IMR-90 (cell line): ENCODE measurements at regions not wholly inside any gene's neighbourhood (a gene's known extent, or its start where the extent isn't known, plus 50 kb on each side); places are given as distances from the start of the nearest gene placed in this dataset.

ENCODE experiments used
- ATAC-seq: fragments of 200-7000 bp; cut with Tn5 transposase; 2 replicates; pipeline ENCODE4 v1.9.1; 2020; ENCODE audit warnings: low read depth, mild to moderate bottlenecking, moderate library complexity
- BruUV-seq: library from RNA; stranded (reverse); fragments of 400-500 nt; replicated peaks from 2 replicates; lab custom pipeline; 2021; lab: Mats Ljungman, UMichigan
- CTCF ChIA-PET: fragments of 300-600 bp; formaldehyde crosslinking; extraction: SDS; loops from one replicate; lab custom pipeline; 2021; ENCODE audit warnings: antibody characterized with exemption; lab: Yijun Ruan, JAX
- POLR2A ChIA-PET: fragments of 300-600 bp; sonication (Branson Sonifier 250); formaldehyde crosslinking; loops from one replicate; lab custom pipeline; 2022; ENCODE audit warnings: antibody characterized with exemption; ENCODE audit not compliant: unreplicated experiment; lab: Charles Lee
- DNase-seq: peaks from one replicate; pipeline ENCODE4 v3.0.0; 2013
- H2AFZ ChIP-seq: replicated peaks from 2 replicates; pipeline ENCODE3; 2013; ENCODE audit warnings: low read length, mild to moderate bottlenecking; ENCODE audit not compliant: poor library complexity
- H2AK5ac ChIP-seq: 2 replicates; pipeline ENCODE4 v1.6.1; 2013; ENCODE audit warnings: low read depth, low read length, inconsistent platforms
- H2AK9ac ChIP-seq: replicated peaks from 2 replicates; pipeline ENCODE3; 2013; ENCODE audit warnings: mild to moderate bottlenecking, low read depth, low read length, moderate library complexity; ENCODE audit not compliant: poor library complexity
- H2BK120ac ChIP-seq: 2 replicates; pipeline ENCODE4 v1.6.1; 2013; ENCODE audit warnings: low read depth, low read length, inconsistent platforms
- H2BK15ac ChIP-seq: 3 replicates; pipeline ENCODE4 v1.6.1; 2013; ENCODE audit warnings: low read depth, low read length, inconsistent platforms
- H2BK20ac ChIP-seq: 2 replicates; pipeline ENCODE4 v1.6.1; 2013; ENCODE audit warnings: low read depth, mild to moderate bottlenecking, inconsistent platforms, low read length, moderate library complexity
- H2BK5ac ChIP-seq: 2 replicates; pipeline ENCODE4 v1.6.1; 2013; ENCODE audit warnings: mild to moderate bottlenecking, low read depth, low read length, inconsistent platforms; ENCODE audit not compliant: poor library complexity, severe bottlenecking
- H3K14ac ChIP-seq: replicated peaks from 2 replicates; pipeline ENCODE4 v1.6.1; 2013; ENCODE audit warnings: low read depth, low read length, inconsistent platforms
- H3K18ac ChIP-seq: 2 replicates; pipeline ENCODE4 v1.6.1; 2013; ENCODE audit warnings: low read depth, low read length, control low read depth
- H3K23ac ChIP-seq: 2 replicates; pipeline ENCODE4 v1.6.1; 2013; ENCODE audit warnings: low read depth, low read length, inconsistent platforms
- H3K27ac ChIP-seq: 2 replicates; pipeline ENCODE4 v1.5.1; 2013; ENCODE audit warnings: mild to moderate bottlenecking, control low read depth, low read length; ENCODE audit not compliant: insufficient read depth
- H3K27me3 ChIP-seq: 2 replicates; pipeline ENCODE4 v1.6.1; 2013; ENCODE audit warnings: low read length; ENCODE audit not compliant: control insufficient read depth, insufficient read depth
- H3K36me3 ChIP-seq: 2 replicates; pipeline ENCODE4 v1.6.1; 2013; ENCODE audit warnings: low read length, mixed read lengths; ENCODE audit not compliant: control insufficient read depth, insufficient read depth
- H3K4ac ChIP-seq: 2 replicates; pipeline ENCODE4 v1.6.1; 2013; ENCODE audit warnings: low read depth, low read length, inconsistent platforms
- H3K4me1 ChIP-seq: 2 replicates; pipeline ENCODE4 v1.6.1; 2013; ENCODE audit warnings: low read length, mixed read lengths; ENCODE audit not compliant: control insufficient read depth, insufficient read depth
- H3K4me2 ChIP-seq: 2 replicates; pipeline ENCODE4 v1.6.1; 2013; ENCODE audit warnings: low read depth, mild to moderate bottlenecking, control low read depth, low read length, moderate library complexity
- H3K4me3 ChIP-seq: 2 replicates; pipeline ENCODE4 v1.5.1; 2013; ENCODE audit warnings: low read depth, mild to moderate bottlenecking, control low read depth, low read length, moderate library complexity; ENCODE audit not compliant: insufficient read depth
- H3K56ac ChIP-seq: 2 replicates; pipeline ENCODE4 v1.6.1; 2013; ENCODE audit warnings: low read length, inconsistent platforms; ENCODE audit not compliant: insufficient read depth; ENCODE audit errors: extremely low read depth
- H3K79me1 ChIP-seq, 2 experiments: 2 replicates each; pipeline ENCODE4 v1.6.1; 2013; ENCODE audit warnings: low read length in 2 of 2, inconsistent platforms in 1 of 2, low read depth in 1 of 2
- H3K9ac ChIP-seq: 2 replicates; pipeline ENCODE4 v1.6.1; 2013; ENCODE audit warnings: low read depth, low read length, control low read depth
- H3K9me1 ChIP-seq: 2 replicates; pipeline ENCODE4 v1.6.1; 2013; ENCODE audit warnings: low read length, inconsistent platforms; ENCODE audit not compliant: insufficient read depth
- H3K9me3 ChIP-seq: 2 replicates; pipeline ENCODE4 v1.6.1; 2013; ENCODE audit warnings: low read length; ENCODE audit not compliant: control insufficient read depth, insufficient read depth
- H4K20me1 ChIP-seq: 2 replicates; pipeline ENCODE4 v1.6.1; 2013; ENCODE audit warnings: low read length, inconsistent platforms; ENCODE audit not compliant: insufficient read depth
- H4K5ac ChIP-seq: 2 replicates; pipeline ENCODE4 v1.6.1; 2013; ENCODE audit warnings: mild to moderate bottlenecking, low read depth, low read length, control low read depth
- H4K8ac ChIP-seq, 2 experiments: 2 replicates each; pipeline ENCODE4 v1.6.1; 2013; ENCODE audit warnings: low read depth in 2 of 2, low read length in 2 of 2, control low read depth in 1 of 2, inconsistent platforms in 1 of 2
- H4K91ac ChIP-seq: 2 replicates; pipeline ENCODE4 v1.6.1; 2013; ENCODE audit warnings: low read depth, low read length, inconsistent platforms; ENCODE audit not compliant: insufficient read depth
- CEBPB ChIP-seq: IDR thresholded peaks from 2 replicates; pipeline ENCODE4 v1.6.1; 2012; ENCODE audit warnings: low read depth, low read length, improper control_type of control experiment
- POLR2A ChIP-seq: IDR thresholded peaks from 2 replicates; pipeline ENCODE4 v1.6.1; 2012; ENCODE audit warnings: mild to moderate bottlenecking, low read depth, low read length
- RCOR1 ChIP-seq: IDR thresholded peaks from 2 replicates; pipeline ENCODE4 v1.6.1; 2012; ENCODE audit warnings: mild to moderate bottlenecking, low read length, improper control_type of control experiment; ENCODE audit not compliant: insufficient replicate concordance
- RFX5 ChIP-seq: IDR thresholded peaks from 2 replicates; pipeline ENCODE4 v1.8.0; 2012; ENCODE audit warnings: low read depth, mild to moderate bottlenecking, low read length, moderate library complexity
- WGBS, 2 experiments: methylation state at CpG; one replicate each; pipeline versions ENCODE4 v1.1.5 to v1.1.7; 2013; ENCODE audit warnings: missing lambda C conversion rate in 2 of 2; ENCODE audit not compliant: insufficient read length in 1 of 2; ENCODE audit errors: extremely low coverage in 2 of 2; 5-methylcytosine and 5-hydroxymethylcytosine counted together
- dilution Hi-C: fragments of 300-500 bp; cut with HindIII; formaldehyde crosslinking; loops from one replicate; pipeline ENCODE4 v1.14.3; 2018; ENCODE audit warnings: low sequenced_read_pairs; ENCODE audit not compliant: unreplicated experiment
- in situ Hi-C: fragments of 300-500 bp; cut with MboI; formaldehyde crosslinking; loops from 3 replicates; pipeline ENCODE4 v1.14.3; 2019; ENCODE audit warnings: low sequenced_read_pairs, inconsistent platforms, mixed read lengths
- intact Hi-C: fragments of 100-400 bp; cut with micrococcal nuclease; formaldehyde crosslinking; loops from 2 replicates; pipeline ENCODE4 v1.10.0; 2022
- TF ChIP-seq, protein P1 (sequence below): fragments of 150-350 bp; IDR thresholded peaks from 2 replicates; pipeline ENCODE4 v1.6.1; 2016; ENCODE audit warnings: low read depth, mild to moderate bottlenecking, low read length, moderate library complexity, borderline replicate concordance

DNA sequence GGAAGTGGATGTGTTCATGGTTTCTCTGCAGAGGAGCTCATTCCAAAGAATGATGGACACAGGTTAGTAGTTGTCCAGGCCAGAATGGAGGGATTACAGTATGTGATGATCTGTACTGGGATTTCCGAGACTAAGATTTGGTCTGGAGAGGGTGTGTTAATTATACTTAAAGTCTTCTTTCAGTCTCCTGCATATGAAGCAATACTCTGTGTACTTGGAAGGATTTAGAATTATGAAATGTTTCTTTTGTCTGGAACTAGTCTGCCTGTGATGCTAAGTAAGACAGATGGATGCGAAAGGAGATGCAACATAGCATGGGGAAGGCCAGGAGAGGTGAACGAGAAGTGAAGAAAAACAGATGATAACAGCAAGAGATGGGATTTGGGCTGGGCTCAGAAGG, 305.1 kb upstream of the LYZL1 start:
- in situ Hi-C loops, result loop anchor here (10.0 kb wide), 1 partner anchor 309 kb away; the partner anchor contains the start of gene BAMBI
- ATAC-seq, result peak; percentile 19; the same call in 1 of the 2 replicates
- H4K20me1 ChIP-seq, result no peaks in the 10 kb centered on the region
- H3K18ac ChIP-seq, result no peak overlapping the region
- H3K4me1 ChIP-seq, result peaks cover 4% of the 10 kb centered on the region
- no peak overlapping the region for H4K5ac ChIP-seq
- H3K23ac ChIP-seq, result no peak overlapping the region
- no peak overlapping the region for H2BK15ac ChIP-seq
- TF ChIP-seq POLR2A (no peak), CEBPB (0 out of 2 replicates have a peak, but pooled peaks have one; percentile 20), RFX5 (no peak), RCOR1 (no peak)
- TF ChIP-seq, protein P1, sequence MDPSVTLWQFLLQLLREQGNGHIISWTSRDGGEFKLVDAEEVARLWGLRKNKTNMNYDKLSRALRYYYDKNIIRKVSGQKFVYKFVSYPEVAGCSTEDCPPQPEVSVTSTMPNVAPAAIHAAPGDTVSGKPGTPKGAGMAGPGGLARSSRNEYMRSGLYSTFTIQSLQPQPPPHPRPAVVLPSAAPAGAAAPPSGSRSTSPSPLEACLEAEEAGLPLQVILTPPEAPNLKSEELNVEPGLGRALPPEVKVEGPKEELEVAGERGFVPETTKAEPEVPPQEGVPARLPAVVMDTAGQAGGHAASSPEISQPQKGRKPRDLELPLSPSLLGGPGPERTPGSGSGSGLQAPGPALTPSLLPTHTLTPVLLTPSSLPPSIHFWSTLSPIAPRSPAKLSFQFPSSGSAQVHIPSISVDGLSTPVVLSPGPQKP, result no peak
- no peak overlapping the region; the same call in 1 of the 2 replicates for H2BK20ac ChIP-seq
- POLR2A ChIA-PET, result no interaction called here
- intact Hi-C loops, result no loop called here
- H3K4me3 ChIP-seq, result no peak overlapping the region
- peak overlapping the region; percentile 5; the same call in 1 of the 2 replicates for H3K4ac ChIP-seq
- H2AFZ ChIP-seq, result no peak overlapping the region
- peak overlapping the region; percentile 21; the same call in 1 of the 2 replicates for H2BK120ac ChIP-seq
- no peak overlapping the region for H3K56ac ChIP-seq
- CTCF ChIA-PET, result interaction anchor here (0.7 kb wide), 1 partner anchor 126 kb away, joined by 3 read pairs; no protein-coding TSS in a partner anchor
- no peak overlapping the region for H3K4me2 ChIP-seq
- no peak for DNase-seq
- H3K36me3 ChIP-seq, result no peaks in the 10 kb centered on the region
- peak overlapping the region; percentile 46; the same call in 1 of the 2 replicates for H3K14ac ChIP-seq
- no peaks in the 10 kb centered on the region for H3K9me3 ChIP-seq
- no peak overlapping the region for H4K8ac ChIP-seq
- H4K91ac ChIP-seq, result no peak overlapping the region
- H2BK5ac ChIP-seq, result no peak overlapping the region
- H2AK5ac ChIP-seq, result peak overlapping the region; percentile 14; the same call in 1 of the 2 replicates
- no peaks in the 10 kb centered on the region for H3K79me1 ChIP-seq
- no peak overlapping the region for H2AK9ac ChIP-seq
- WGBS, 2 experiments, result no CpG with 5 or more reads among the region's 3 CpGs
- no peak overlapping the region for H3K9ac ChIP-seq
- peaks cover 8% of the 10 kb centered on the region for H3K9me1 ChIP-seq
- BruUV-seq, result no TSS peak
- no peak overlapping the region for H3K27ac ChIP-seq
- dilution Hi-C loops, result no loop called here
- no peaks in the 10 kb centered on the region; the same call in 1 of the 2 replicates for H3K27me3 ChIP-seq
